Spleen (tissue), 11 donors: ENCODE measurements at regions not wholly inside any gene's neighbourhood (a gene's known extent, or its start where the extent isn't known, plus 50 kb on each side); places are given as distances from the start of the nearest gene placed in this dataset.
"Not testable (repeated sequence)": the region's sequence is repeated elsewhere in the genome, so short reads cannot be mapped to it uniquely, and the experiment has no call there.

Experiments
- DNase-seq: peaks from one replicate; pipeline ENCODE4 v3.0.0-alpha.2; 2020
- H3K27ac ChIP-seq, 8 donors: fragments of 200-600 bp; sonication (generic) in 7 of 8; 1 replicate in 4 of 8; 2 replicates in 4 of 8; pipeline versions ENCODE4 v1.5.0 to v1.8.0; 2016 to 2021; ENCODE audit warnings: inconsistent platforms in 4 of 8, mild to moderate bottlenecking in 4 of 8, moderate library complexity in 1 of 8
- H3K27me3 ChIP-seq, 7 donors: fragments of 200-600 bp; sonication (generic) in 6 of 7; replicated peaks in 1 of 7; 1 replicate in 4 of 7; 2 replicates in 3 of 7; pipeline versions ENCODE4 v1.5.0 to v1.8.0; 2016 to 2021; ENCODE audit warnings: inconsistent platforms in 3 of 7, mild to moderate bottlenecking in 1 of 7
- H3K36me3 ChIP-seq, 6 donors: fragments of 200-600 bp; sonication (generic) in 5 of 6; 1 replicate in 4 of 6; 2 replicates in 2 of 6; pipeline versions ENCODE4 v1.5.0 to v1.8.0; 2016 to 2021; ENCODE audit warnings: inconsistent platforms in 2 of 6
- H3K4me1 ChIP-seq, 6 donors: fragments of 200-600 bp; sonication (generic) in 5 of 6; 1 replicate in 3 of 6; 2 replicates in 3 of 6; pipeline versions ENCODE4 v1.5.0 to v1.8.0; 2016 to 2021; ENCODE audit warnings: inconsistent platforms in 3 of 6
- H3K4me3 ChIP-seq, 8 donors: fragments of 200-600 bp; sonication (generic) in 7 of 8; 1 replicate in 4 of 8; 2 replicates in 4 of 8; pipeline versions ENCODE4 v1.5.0 to v1.8.0; 2016 to 2021; ENCODE audit warnings: inconsistent platforms in 4 of 8, mild to moderate bottlenecking in 4 of 8, moderate library complexity in 2 of 8
- H3K9me3 ChIP-seq, 8 donors: fragments of 200-600 bp; sonication (generic) in 7 of 8; 1 replicate in 4 of 8; 2 replicates in 4 of 8; pipeline versions ENCODE4 v1.5.0 to v1.8.0; 2016 to 2021; ENCODE audit warnings: inconsistent platforms in 4 of 8
- POLR2A ChIP-seq, 3 donors: fragments of 450-650 bp; IDR thresholded peaks; one replicate each; pipeline ENCODE4 v1.5.1; 2017; ENCODE audit warnings: antibody characterized with exemption in 3 of 3, mild to moderate bottlenecking in 1 of 3
- POLR2AphosphoS5 ChIP-seq, 3 donors: sonication (generic); formaldehyde crosslinking; IDR thresholded peaks; one replicate each; pipeline ENCODE4 v1.5.1; 2017; ENCODE audit warnings: antibody characterized with exemption in 3 of 3
- WGBS, 5 donors: extraction: QIAGEN DNeasy Blood & Tissue Kit in 3 of 5; methylation state at CpG; one replicate each; pipeline versions ENCODE4 v1.1.5 to v1.1.7; 2013 to 2018; 5-methylcytosine and 5-hydroxymethylcytosine counted together
- intact Hi-C: fragments of 100-400 bp; cut with DNase I; formaldehyde crosslinking; loops from one replicate; pipeline ENCODE4 v1.15.0; 2023; ENCODE audit warnings: low total_unique reads
- TF ChIP-seq, protein P1 (sequence below), 11 experiments: fragments of 200-600 bp in 7 of 11; fragments of 450-650 bp in 4 of 11; sonication (generic) in 4 of 11; IDR thresholded peaks in 8 of 11; conservative IDR thresholded peaks in 3 of 11; 1 replicate in 7 of 11; 2 replicates in 4 of 11; pipeline versions ENCODE4 v1.4.0 to v1.8.0; 2016 to 2021; ENCODE audit warnings: antibody characterized with exemption in 11 of 11, inconsistent platforms in 4 of 11, mild to moderate bottlenecking in 1 of 11
- donor health status: healthy with polysubstance abuse.
- donor health status: DM: no; HTN: no; CAD: no; lungs with moderate emphysema.
- donor health status: DM: no; HTN: no; CAD: no.
- donor health status: Bipolar disorder and iron deficiency.
- donor health status: healthy.
- donor health status: DM: no; HTN: no; CAD: no.
- donor health status: DM: yes; HTN: yes; CAD: no.

DNA sequence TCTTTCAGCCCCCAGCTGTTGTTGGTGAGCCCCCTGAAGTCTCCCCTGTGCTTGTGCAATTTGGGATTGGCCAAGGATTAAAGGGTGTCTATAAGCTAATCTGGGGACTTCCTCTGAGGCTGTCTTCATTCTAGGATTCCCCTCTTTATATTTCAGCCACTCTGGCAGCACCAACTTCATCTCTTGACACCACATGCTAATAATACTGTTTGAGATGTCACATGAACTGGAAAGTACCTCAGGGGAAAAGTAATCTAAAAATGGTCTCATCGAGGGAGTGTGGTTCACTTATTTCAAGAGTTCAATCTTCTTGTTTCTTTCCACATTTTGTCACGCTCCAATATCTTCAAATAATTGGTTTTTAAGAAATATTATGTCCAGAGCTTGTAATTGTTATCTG lies 279.2 kb upstream of the TMC3 start:
- Histone ChIP-seq H3K4me1 (no peaks in the 10 kb centered on the region), H3K4me3 (no peak overlapping the region), H3K36me3 (no peaks in the 10 kb centered on the region), H3K27ac (no peak overlapping the region), H3K27me3 (no peaks in the 10 kb centered on the region), H3K9me3 (peaks cover 0 to 22% (median 16%) of the 10 kb centered on the region in 8 donors)
- TF ChIP-seq POLR2AphosphoS5 (IDR thresholded peaks at IDR 0.05) (no peak), POLR2A (IDR thresholded peaks at IDR 0.05) (no peak)
- DNase-seq: no peak
- intact Hi-C loops: no loop called here
- WGBS, 5 donors: 68 to 74% (median 72%) methylated on average over 2 of the region's 2 CpGs

DNA sequence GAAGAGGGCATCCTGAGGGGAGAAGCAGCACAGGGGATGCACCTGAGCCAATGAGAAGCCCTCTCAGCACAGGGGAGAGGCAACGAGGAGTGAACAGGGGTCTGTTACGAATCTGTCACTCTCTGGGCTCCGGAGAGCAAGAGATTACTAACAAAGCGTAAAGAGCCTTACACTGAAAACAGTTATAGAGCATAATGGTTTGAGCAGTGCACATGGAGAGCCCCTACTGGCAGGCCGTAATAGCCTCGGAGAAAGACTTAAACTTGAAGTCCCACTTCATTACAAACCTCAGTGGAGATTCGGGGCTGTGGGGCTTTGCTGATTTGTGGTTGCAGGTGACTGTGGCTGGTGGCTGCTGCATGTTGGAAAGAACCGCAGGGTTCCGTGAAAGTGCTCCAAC lies 271.5 kb upstream of the TMC3 start:
- 83 to 93% (median 89%) methylated on average over 9 of the region's 9 CpGs for WGBS, 5 donors
- no peaks in the 10 kb centered on the region for H3K27me3 ChIP-seq
- no peak for DNase-seq
- no peak overlapping the region for H3K27ac ChIP-seq
- no peaks in the 10 kb centered on the region for H3K4me1 ChIP-seq
- TF ChIP-seq, protein P1, sequence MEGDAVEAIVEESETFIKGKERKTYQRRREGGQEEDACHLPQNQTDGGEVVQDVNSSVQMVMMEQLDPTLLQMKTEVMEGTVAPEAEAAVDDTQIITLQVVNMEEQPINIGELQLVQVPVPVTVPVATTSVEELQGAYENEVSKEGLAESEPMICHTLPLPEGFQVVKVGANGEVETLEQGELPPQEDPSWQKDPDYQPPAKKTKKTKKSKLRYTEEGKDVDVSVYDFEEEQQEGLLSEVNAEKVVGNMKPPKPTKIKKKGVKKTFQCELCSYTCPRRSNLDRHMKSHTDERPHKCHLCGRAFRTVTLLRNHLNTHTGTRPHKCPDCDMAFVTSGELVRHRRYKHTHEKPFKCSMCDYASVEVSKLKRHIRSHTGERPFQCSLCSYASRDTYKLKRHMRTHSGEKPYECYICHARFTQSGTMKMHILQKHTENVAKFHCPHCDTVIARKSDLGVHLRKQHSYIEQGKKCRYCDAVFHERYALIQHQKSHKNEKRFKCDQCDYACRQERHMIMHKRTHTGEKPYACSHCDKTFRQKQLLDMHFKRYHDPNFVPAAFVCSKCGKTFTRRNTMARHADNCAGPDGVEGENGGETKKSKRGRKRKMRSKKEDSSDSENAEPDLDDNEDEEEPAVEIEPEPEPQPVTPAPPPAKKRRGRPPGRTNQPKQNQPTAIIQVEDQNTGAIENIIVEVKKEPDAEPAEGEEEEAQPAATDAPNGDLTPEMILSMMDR (IDR thresholded peaks at IDR 0.05 in 8 of 11, conservative IDR thresholded peaks at IDR 0.05 in 3 of 11): no peak
- no peak for TF ChIP-seq POLR2AphosphoS5 (IDR thresholded peaks at IDR 0.05)
- TF ChIP-seq POLR2A (IDR thresholded peaks at IDR 0.05): no peak
- no peaks in the 10 kb centered on the region for H3K9me3 ChIP-seq
- H3K4me3 ChIP-seq: no peak overlapping the region
- intact Hi-C loops: no loop called here
- no peaks in the 10 kb centered on the region for H3K36me3 ChIP-seq

DNA sequence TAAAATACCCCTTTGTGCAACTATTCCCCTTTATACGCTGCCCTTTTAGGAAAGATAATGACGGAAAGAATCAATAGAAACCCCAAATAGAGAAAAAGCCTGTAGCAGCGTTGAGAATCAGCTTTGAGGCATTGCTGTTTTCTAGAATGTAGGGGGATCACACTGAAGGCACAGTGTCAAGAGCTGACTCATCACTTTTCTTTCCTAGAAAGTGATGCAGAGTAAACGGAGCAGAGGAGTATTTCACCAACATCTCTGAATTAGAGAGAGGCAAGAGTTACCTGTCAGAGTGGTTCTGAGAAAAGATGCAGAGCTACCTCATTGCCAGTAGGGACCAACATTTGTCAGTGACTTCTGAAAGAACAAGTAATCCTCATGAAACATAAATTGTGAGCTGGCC lies 269.8 kb upstream of the TMC3 start:
- no peak for DNase-seq
- Histone ChIP-seq H3K36me3 (no peaks in the 10 kb centered on the region), H3K27me3 (no peaks in the 10 kb centered on the region), H3K27ac (no peak overlapping the region), H3K4me1 (no peaks in the 10 kb centered on the region), H3K4me3 (no peak overlapping the region), H3K9me3 (peaks cover 0 to 11% (median 0%) of the 10 kb centered on the region in 8 donors)
- intact Hi-C loops: no loop called here
- TF ChIP-seq POLR2AphosphoS5 (IDR thresholded peaks at IDR 0.05) (no peak), POLR2A (IDR thresholded peaks at IDR 0.05) (no peak)
- TF ChIP-seq, protein P1 (IDR thresholded peaks at IDR 0.05 in 8 of 11, conservative IDR thresholded peaks at IDR 0.05 in 3 of 11): no peak
- WGBS, 5 donors: 71 to 89% (median 84%) methylated on average over 4 of the region's 4 CpGs

DNA sequence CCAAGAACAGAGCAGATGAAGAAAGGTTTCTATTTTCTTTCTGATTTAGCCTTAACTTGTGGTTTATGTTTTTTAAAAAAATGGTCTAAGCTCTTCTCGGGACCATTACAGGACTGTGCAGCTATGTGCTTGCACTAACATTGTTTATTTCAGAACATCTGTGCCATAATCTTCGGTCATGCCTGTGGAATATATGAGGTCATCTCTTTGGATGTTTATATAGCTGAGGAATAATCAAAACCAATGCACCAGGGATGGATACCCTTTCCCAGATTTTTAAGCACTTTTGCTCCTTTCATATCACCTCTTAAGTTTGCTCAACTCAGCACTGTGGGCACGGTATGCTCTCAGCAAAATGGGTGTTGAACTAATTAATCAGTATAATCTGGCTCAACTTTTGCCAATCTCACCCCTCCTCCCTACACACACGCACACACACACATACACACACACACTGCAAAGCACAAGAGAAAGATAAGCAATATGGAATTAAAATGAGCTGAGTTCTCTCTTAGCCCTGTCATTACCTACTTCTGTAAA lies 268.5 kb upstream of the TMC3 start:
- Histone ChIP-seq H3K9me3 (peaks cover 0 to 11% (median 0%) of the 10 kb centered on the region in 8 donors), H3K36me3 (no peaks in the 10 kb centered on the region), H3K4me3 (no peak overlapping the region), H3K4me1 (no peaks in the 10 kb centered on the region), H3K27me3 (no peaks in the 10 kb centered on the region), H3K27ac (no peak overlapping the region)
- WGBS, 5 donors: 69 to 85% (median 81%) methylated on average over 4 of the region's 4 CpGs
- TF ChIP-seq, protein P1 (IDR thresholded peaks at IDR 0.05 in 8 of 11, conservative IDR thresholded peaks at IDR 0.05 in 3 of 11): no peak
- TF ChIP-seq POLR2A (IDR thresholded peaks at IDR 0.05) (no peak), POLR2AphosphoS5 (IDR thresholded peaks at IDR 0.05) (no peak)
- intact Hi-C loops: no loop called here
- no peak for DNase-seq

DNA sequence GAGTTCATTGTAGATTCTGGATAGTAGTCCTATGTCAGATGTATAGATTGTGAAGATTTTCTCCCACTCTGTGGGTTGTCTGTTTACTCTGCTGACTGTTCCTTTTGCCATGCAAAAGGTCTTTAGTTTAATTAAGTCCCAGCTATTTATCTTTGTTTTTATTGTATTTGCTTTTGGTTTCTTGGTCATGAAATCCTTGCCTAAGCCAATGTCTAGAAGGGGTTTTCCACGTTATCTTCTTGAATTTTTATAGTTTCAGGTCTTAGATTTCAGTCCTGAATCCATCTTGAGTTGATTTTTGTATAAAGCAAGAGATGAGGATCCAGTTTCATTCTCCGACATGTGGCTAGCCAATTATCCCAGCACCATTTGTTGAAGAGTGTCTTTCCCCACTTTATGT lies 262.1 kb upstream of the TMC3 start:
- intact Hi-C loops: not testable (repeated sequence)

More for the DNA sequence above, 262.1 kb upstream of the TMC3 start:
- H3K27ac ChIP-seq, H3K36me3 ChIP-seq, H3K4me3 ChIP-seq, DNase-seq, H3K4me1 ChIP-seq, H3K27me3 ChIP-seq: not testable (repeated sequence)
- peaks cover 0 to 15% (median 0%) of the 10 kb centered on the region in 8 donors for H3K9me3 ChIP-seq
- 76 to 84% (median 78%) methylated on average over 2 of the region's 2 CpGs for WGBS, 5 donors
